ENCODE measurements at regions not wholly inside any gene's neighbourhood (a gene's known extent, or its start where the extent isn't known, plus 50 kb on each side); places are given as distances from the start of the nearest gene placed in this dataset.

DNA sequence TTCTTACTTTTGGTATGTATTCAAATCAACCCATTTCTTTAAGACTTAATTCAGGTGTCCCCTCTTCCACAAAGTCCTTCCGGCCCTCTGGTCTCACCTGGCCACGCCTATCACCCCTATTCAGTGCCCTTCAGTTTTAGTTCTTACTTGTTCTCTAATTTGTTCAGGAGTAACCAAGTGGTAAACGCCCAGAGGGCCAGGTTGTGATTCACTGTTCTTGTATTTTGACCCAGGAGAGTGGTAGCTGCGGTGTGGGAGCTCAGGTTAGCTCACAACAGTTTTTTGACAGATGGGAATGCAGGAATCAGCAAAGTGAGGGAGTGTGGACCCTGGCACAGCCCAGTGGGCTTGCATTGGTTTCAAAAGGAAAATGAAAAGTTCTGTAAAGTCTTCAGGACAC lies 81.7 kb upstream of the RIPOR2 start:
- no peak overlapping the region for H3K27ac Mint-ChIP-seq
- H3K36me3 Mint-ChIP-seq, result no peaks in the 10 kb centered on the region
- H3K27me3 Mint-ChIP-seq (ENCODE audit: low read depth), result no peaks in the 10 kb centered on the region
- TF ChIP-seq, protein P1, sequence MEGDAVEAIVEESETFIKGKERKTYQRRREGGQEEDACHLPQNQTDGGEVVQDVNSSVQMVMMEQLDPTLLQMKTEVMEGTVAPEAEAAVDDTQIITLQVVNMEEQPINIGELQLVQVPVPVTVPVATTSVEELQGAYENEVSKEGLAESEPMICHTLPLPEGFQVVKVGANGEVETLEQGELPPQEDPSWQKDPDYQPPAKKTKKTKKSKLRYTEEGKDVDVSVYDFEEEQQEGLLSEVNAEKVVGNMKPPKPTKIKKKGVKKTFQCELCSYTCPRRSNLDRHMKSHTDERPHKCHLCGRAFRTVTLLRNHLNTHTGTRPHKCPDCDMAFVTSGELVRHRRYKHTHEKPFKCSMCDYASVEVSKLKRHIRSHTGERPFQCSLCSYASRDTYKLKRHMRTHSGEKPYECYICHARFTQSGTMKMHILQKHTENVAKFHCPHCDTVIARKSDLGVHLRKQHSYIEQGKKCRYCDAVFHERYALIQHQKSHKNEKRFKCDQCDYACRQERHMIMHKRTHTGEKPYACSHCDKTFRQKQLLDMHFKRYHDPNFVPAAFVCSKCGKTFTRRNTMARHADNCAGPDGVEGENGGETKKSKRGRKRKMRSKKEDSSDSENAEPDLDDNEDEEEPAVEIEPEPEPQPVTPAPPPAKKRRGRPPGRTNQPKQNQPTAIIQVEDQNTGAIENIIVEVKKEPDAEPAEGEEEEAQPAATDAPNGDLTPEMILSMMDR (IDR thresholded peaks at IDR 0.05; ENCODE audit: unreplicated experiment), result no peak
- no peak overlapping the region for H3K4me3 Mint-ChIP-seq
- DNase-seq (ENCODE audit: low spot score in 2 of 2, unreplicated experiment in 2 of 2), result no peak
- H3K4me1 Mint-ChIP-seq, result peaks cover 19% of the 10 kb centered on the region
- peaks cover 5% of the 10 kb centered on the region for H3K9me3 Mint-ChIP-seq

DNA sequence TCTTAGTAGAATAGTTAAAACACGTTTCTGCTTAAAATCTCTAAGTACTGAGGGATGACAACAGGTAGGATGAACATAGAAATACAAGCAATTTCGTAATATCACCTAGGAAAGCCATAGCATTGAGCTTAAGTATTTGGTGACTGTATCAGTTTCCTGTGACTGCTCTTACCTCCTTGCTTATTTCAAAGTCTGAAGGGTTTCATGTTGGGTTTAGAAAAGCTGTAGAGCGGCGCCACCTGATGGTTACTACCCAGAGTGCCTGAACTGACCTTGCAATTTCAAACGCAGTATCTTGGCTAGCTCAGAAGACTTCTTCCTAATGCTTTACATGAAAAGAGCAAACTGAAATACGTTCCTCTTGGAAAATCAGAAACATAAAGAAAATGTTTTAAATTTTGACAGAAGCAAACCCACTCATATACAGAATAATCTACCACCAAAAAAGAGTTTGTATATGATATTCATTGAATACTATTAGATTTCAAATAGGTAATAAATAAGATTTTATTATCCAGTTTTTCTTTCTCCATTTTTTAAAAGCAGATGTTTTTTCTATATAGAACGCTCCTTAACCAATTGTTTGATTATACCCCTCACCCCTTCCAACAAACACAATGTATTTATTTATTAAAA lies 82.3 kb upstream of the RIPOR2 start:
- H3K27ac Mint-ChIP-seq, result no peak overlapping the region
- no peaks in the 10 kb centered on the region for H3K36me3 Mint-ChIP-seq
- peaks cover 5% of the 10 kb centered on the region for H3K9me3 Mint-ChIP-seq
- H3K4me1 Mint-ChIP-seq, result peaks cover 14% of the 10 kb centered on the region
- H3K4me3 Mint-ChIP-seq, result no peak overlapping the region
- H3K27me3 Mint-ChIP-seq (ENCODE audit: low read depth), result no peaks in the 10 kb centered on the region
- TF ChIP-seq, protein P1 (IDR thresholded peaks at IDR 0.05; ENCODE audit: unreplicated experiment), result peak; percentile 31
- no peak for DNase-seq (ENCODE audit: low spot score in 2 of 2, unreplicated experiment in 2 of 2)

GRCh38 chr6:25018568-25018954 lies 82.8 kb upstream of the RIPOR2 start:
- TF ChIP-seq, protein P1 (IDR thresholded peaks at IDR 0.05; ENCODE audit: unreplicated experiment), result no peak
- Mint-ChIP-seq H3K36me3 (no peaks in the 10 kb centered on the region), H3K27me3 (ENCODE audit: low read depth) (no peaks in the 10 kb centered on the region), H3K27ac (no peak overlapping the region), H3K9me3 (peaks cover 5% of the 10 kb centered on the region), H3K4me3 (no peak overlapping the region), H3K4me1 (peaks cover 13% of the 10 kb centered on the region)
- no peak for DNase-seq (ENCODE audit: low spot score in 2 of 2, unreplicated experiment in 2 of 2)

- no peak overlapping the region for H3K4me3 Mint-ChIP-seq
These were observed 86.4 kb upstream of the RIPOR2 start for GRCh38 chr6:25022140-25022553.

DNA sequence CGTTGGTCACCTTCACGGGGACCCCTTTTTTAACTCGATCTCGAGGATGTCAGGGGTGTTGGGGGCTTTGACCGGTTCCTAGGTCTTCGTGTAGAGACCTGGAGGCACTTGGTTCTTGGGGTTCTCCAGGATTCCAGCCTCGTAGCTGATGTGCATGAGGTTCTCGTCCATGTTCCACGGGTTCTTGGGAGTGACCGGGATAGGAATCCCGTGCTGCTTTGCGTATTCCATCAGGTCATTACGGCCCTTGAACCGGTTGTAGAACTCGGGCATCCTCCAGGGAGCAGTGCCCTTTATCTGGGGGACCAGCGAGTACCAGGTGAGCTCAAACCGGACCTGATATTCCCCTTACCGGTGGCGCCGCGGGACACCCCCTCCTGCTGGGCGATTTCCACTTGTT lies 88.0 kb upstream of the RIPOR2 start:
- TF ChIP-seq, protein P1 (IDR thresholded peaks at IDR 0.05; ENCODE audit: unreplicated experiment), result no peak
- Mint-ChIP-seq H3K27me3 (ENCODE audit: low read depth) (no peaks in the 10 kb centered on the region), H3K36me3 (no peaks in the 10 kb centered on the region), H3K9me3 (peaks cover 5% of the 10 kb centered on the region), H3K4me3 (no peak overlapping the region), H3K27ac (no peak overlapping the region), H3K4me1 (peaks cover 11% of the 10 kb centered on the region)
- no peak for DNase-seq (ENCODE audit: low spot score in 2 of 2, unreplicated experiment in 2 of 2)

More at GRCh38 chr6:25022140-25022553, 86.4 kb upstream of the RIPOR2 start:
- Mint-ChIP-seq H3K27me3 (ENCODE audit: low read depth) (no peaks in the 10 kb centered on the region), H3K4me1 (peaks cover 17% of the 10 kb centered on the region), H3K36me3 (no peaks in the 10 kb centered on the region), H3K9me3 (peaks cover 5% of the 10 kb centered on the region), H3K27ac (no peak overlapping the region)
- TF ChIP-seq, protein P1 (IDR thresholded peaks at IDR 0.05; ENCODE audit: unreplicated experiment), result no peak
- no peak for DNase-seq (ENCODE audit: low spot score in 2 of 2, unreplicated experiment in 2 of 2)

DNA sequence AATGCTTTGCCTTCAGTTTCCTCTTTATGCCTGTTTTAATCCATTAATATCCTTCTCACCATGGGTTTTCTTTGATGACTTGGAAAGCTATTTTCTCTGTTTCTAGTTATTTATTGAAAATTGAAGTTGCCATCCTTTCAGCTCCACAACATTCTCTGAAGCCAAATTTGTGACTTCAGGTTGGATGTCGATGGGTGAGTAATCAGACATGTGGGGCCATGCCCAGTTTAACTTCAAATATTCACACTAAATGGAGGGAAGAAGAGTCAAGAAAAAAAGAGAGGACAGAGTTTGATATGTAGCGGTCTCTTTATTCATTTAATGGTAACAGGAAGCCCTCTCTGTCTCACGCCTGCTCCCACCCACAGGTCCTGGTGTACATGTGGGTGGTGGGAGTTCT lies 89.1 kb upstream of the RIPOR2 start:
- no peak overlapping the region for H3K27ac Mint-ChIP-seq
- no peaks in the 10 kb centered on the region for H3K36me3 Mint-ChIP-seq
- H3K27me3 Mint-ChIP-seq (ENCODE audit: low read depth), result no peaks in the 10 kb centered on the region
- TF ChIP-seq, protein P1 (IDR thresholded peaks at IDR 0.05; ENCODE audit: unreplicated experiment), result no peak
- peaks cover 5% of the 10 kb centered on the region for H3K9me3 Mint-ChIP-seq
- DNase-seq (ENCODE audit: low spot score in 2 of 2, unreplicated experiment in 2 of 2), result no peak
- H3K4me3 Mint-ChIP-seq, result no peak overlapping the region
- peaks cover 11% of the 10 kb centered on the region for H3K4me1 Mint-ChIP-seq

All from mesothelial cell of epicardium (in vitro differentiated cells).